Ishikawa (cell line): ENCODE measurements at regions not wholly inside any gene's neighbourhood (a gene's known extent, or its start where the extent isn't known, plus 50 kb on each side); places are given as distances from the start of the nearest gene placed in this dataset.

Experiments
- EP300 ChIP-seq: IDR thresholded peaks from 2 replicates; pipeline ENCODE4 v1.6.1; 2012; ENCODE audit warnings: borderline replicate concordance
- RAD21 ChIP-seq: IDR thresholded peaks from 2 replicates; pipeline ENCODE4 v1.6.1; 2012; ENCODE audit warnings: low read depth
- TAF1 ChIP-seq: IDR thresholded peaks from 2 replicates; pipeline ENCODE4 v1.6.1; 2012; ENCODE audit warnings: low read depth, mild to moderate bottlenecking
- YY1 ChIP-seq: IDR thresholded peaks from 2 replicates; pipeline ENCODE4 v1.6.1; 2012; ENCODE audit warnings: low read depth
- TF ChIP-seq, protein P1 (sequence below): IDR thresholded peaks from 2 replicates; pipeline ENCODE4 v1.6.1; 2012
- TF ChIP-seq, protein P2 (sequence below): IDR thresholded peaks from 2 replicates; pipeline ENCODE4 v1.6.1; 2012; ENCODE audit warnings: low read depth, mild to moderate bottlenecking
- TF ChIP-seq, protein P3 (sequence below): IDR thresholded peaks from 2 replicates; pipeline ENCODE4 v1.6.1; 2012

DNA sequence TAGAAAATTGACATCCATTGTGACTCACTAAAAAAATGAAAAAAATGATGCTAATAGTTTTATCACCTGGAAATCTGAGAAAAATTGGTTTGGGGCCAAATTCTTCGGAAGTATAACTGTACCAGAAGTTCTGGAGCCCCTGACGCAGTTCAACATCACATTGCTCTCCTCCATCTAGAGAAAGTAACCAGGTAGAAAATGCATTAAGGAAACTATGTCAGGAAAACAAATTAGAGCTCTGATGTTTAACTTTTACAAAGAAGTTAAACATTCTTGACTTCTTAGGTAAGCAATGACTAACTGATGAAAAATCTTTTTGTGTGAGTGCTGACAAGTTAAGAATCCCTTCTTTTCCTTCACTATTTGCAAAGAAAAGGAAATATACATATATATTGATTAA is 61.1 kb upstream of the TMEM196 start:
- TF ChIP-seq, protein P1, sequence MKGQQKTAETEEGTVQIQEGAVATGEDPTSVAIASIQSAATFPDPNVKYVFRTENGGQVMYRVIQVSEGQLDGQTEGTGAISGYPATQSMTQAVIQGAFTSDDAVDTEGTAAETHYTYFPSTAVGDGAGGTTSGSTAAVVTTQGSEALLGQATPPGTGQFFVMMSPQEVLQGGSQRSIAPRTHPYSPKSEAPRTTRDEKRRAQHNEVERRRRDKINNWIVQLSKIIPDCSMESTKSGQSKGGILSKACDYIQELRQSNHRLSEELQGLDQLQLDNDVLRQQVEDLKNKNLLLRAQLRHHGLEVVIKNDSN = no peak
- no peak for TF ChIP-seq TAF1
- no peak for TF ChIP-seq EP300
- TF ChIP-seq, protein P2, sequence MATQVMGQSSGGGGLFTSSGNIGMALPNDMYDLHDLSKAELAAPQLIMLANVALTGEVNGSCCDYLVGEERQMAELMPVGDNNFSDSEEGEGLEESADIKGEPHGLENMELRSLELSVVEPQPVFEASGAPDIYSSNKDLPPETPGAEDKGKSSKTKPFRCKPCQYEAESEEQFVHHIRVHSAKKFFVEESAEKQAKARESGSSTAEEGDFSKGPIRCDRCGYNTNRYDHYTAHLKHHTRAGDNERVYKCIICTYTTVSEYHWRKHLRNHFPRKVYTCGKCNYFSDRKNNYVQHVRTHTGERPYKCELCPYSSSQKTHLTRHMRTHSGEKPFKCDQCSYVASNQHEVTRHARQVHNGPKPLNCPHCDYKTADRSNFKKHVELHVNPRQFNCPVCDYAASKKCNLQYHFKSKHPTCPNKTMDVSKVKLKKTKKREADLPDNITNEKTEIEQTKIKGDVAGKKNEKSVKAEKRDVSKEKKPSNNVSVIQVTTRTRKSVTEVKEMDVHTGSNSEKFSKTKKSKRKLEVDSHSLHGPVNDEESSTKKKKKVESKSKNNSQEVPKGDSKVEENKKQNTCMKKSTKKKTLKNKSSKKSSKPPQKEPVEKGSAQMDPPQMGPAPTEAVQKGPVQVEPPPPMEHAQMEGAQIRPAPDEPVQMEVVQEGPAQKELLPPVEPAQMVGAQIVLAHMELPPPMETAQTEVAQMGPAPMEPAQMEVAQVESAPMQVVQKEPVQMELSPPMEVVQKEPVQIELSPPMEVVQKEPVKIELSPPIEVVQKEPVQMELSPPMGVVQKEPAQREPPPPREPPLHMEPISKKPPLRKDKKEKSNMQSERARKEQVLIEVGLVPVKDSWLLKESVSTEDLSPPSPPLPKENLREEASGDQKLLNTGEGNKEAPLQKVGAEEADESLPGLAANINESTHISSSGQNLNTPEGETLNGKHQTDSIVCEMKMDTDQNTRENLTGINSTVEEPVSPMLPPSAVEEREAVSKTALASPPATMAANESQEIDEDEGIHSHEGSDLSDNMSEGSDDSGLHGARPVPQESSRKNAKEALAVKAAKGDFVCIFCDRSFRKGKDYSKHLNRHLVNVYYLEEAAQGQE = no peak
- TF ChIP-seq, protein P3, sequence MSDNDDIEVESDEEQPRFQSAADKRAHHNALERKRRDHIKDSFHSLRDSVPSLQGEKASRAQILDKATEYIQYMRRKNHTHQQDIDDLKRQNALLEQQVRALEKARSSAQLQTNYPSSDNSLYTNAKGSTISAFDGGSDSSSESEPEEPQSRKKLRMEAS = no peak
- TF ChIP-seq RAD21 = no peak

DNA sequence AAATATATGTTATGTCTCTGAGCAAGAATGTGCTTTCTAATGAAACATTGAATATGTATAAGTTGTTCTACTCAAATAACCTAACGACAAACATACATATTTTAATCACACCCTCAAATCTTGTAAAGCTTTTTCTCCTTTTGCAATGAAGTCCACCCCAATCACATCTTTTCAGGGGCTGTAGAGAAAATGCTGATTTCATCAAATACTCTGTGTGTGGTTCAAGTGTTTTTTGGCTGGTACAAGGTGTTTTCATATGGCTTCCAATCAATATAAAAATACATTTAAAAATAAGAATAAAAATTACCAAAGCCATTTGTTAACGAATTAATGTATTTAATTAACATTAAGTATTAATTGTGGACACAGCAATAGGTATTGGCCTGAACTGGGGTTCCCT is 57.2 kb upstream of the TMEM196 start:
- TF ChIP-seq EP300 (no peak), YY1 (no peak)
- TF ChIP-seq, protein P2 = no peak
